Aorta (tissue), 5 donors: ENCODE measurements at regions not wholly inside any gene's neighbourhood (a gene's known extent, or its start where the extent isn't known, plus 50 kb on each side); places are given as distances from the start of the nearest gene placed in this dataset.

ENCODE experiments used
- ATAC-seq: fragments of 200-7000 bp; cut with Tn5 transposase; one replicate; pipeline ENCODE4 v1.9.1; 2022; ENCODE audit warnings: moderate library complexity; ENCODE audit not compliant: low FRiP score
- DNase-seq, 2 donors: peaks; one replicate each; pipeline ENCODE4 v3.0.0-alpha.2; 2020
- H3K27ac ChIP-seq, 2 donors: one replicate each; pipeline ENCODE4 v1.5.1; 2013; ENCODE audit warnings: low read length in 2 of 2, mild to moderate bottlenecking in 2 of 2, moderate library complexity in 2 of 2, control low read depth in 1 of 2, inconsistent platforms in 1 of 2, low read depth in 1 of 2
- H3K27me3 ChIP-seq, 2 donors: one replicate each; pipeline ENCODE4 v1.6.1; 2013; ENCODE audit warnings: control low read depth in 1 of 2, low read length in 1 of 2, mild to moderate bottlenecking in 1 of 2, moderate library complexity in 1 of 2; ENCODE audit not compliant: insufficient read depth in 2 of 2, control insufficient read depth in 1 of 2
- H3K36me3 ChIP-seq, 2 donors: one replicate each; pipeline ENCODE4 v1.6.1; 2013; ENCODE audit warnings: control low read depth in 1 of 2, low read length in 1 of 2, mild to moderate bottlenecking in 1 of 2; ENCODE audit not compliant: insufficient read depth in 2 of 2, control insufficient read depth in 1 of 2
- H3K4me1 ChIP-seq, 2 donors: one replicate each; pipeline ENCODE4 v1.6.1; 2013; ENCODE audit warnings: low read length in 2 of 2, control low read depth in 1 of 2, mild to moderate bottlenecking in 1 of 2, moderate library complexity in 1 of 2; ENCODE audit not compliant: insufficient read depth in 2 of 2, control insufficient read depth in 1 of 2
- H3K4me3 ChIP-seq, 2 donors: one replicate each; pipeline ENCODE4 v1.5.1; 2013; ENCODE audit warnings: low read length in 2 of 2, control low read depth in 1 of 2, mild to moderate bottlenecking in 1 of 2
- H3K9me3 ChIP-seq: one replicate; pipeline ENCODE4 v1.6.1; 2013; ENCODE audit warnings: mild to moderate bottlenecking, low read length; ENCODE audit not compliant: control insufficient read depth
- WGBS, 2 donors: extraction: QIAGEN DNeasy Blood & Tissue Kit; methylation state at CpG; one replicate each; pipeline ENCODE4 v1.1.7; 2013; 5-methylcytosine and 5-hydroxymethylcytosine counted together
- intact Hi-C, 2 donors: fragments of 100-400 bp; cut with DNase I; formaldehyde crosslinking; loops; one replicate each; pipeline versions ENCODE4 v1.14.2 to v1.15.0; 2022
- donor health status: healthy with polysubstance abuse.
- donor health status: Bipolar disorder and iron deficiency.
- donor health status: DM: no; HTN: no; CAD: no.
- donor health status: DM: no; HTN: no; CAD: no.
- donor health status: DM: yes; HTN: yes; CAD: no.

GRCh38 chr1:83750201-83750600 lies 248.7 kb downstream of the TTLL7 start:
- intact Hi-C loops, result no loop called here
- no peaks in the 10 kb centered on the region for H3K4me1 ChIP-seq
- DNase-seq, result no peak
- no peak for ATAC-seq
- H3K9me3 ChIP-seq, result no peaks in the 10 kb centered on the region
- no peak overlapping the region for H3K4me3 ChIP-seq
- H3K27ac ChIP-seq, result no peak overlapping the region
- no peaks in the 10 kb centered on the region for H3K36me3 ChIP-seq
- 91 to 93% methylated on average over 1 of the region's 1 CpG for whole genome bisulfite sequencing, 2 donors
- H3K27me3 ChIP-seq, result no peaks in the 10 kb centered on the region

GRCh38 chr1:83747853-83748482 lies 251.0 kb downstream of the TTLL7 start:
- no peak for DNase-seq
- no peak for ATAC-seq
- Histone ChIP-seq H3K4me3 (no peak overlapping the region), H3K27me3 (no peaks in the 10 kb centered on the region), H3K27ac (no peak overlapping the region), H3K36me3 (no peaks in the 10 kb centered on the region), H3K9me3 (no peaks in the 10 kb centered on the region), H3K4me1 (no peaks in the 10 kb centered on the region)
- WGBS, 2 donors, result 81% methylated on average over 4 of the region's 4 CpGs
- intact Hi-C loops, result no loop called here

GRCh38 chr1:83746234-83746633 lies 252.7 kb downstream of the TTLL7 start:
- no peaks in the 10 kb centered on the region for H3K27me3 ChIP-seq
- WGBS, 2 donors, result 91 to 95% methylated on average over 5 of the region's 5 CpGs
- H3K36me3 ChIP-seq, result no peaks in the 10 kb centered on the region
- intact Hi-C loops, result no loop called here
- H3K4me3 ChIP-seq, result no peak overlapping the region
- no peaks in the 10 kb centered on the region for H3K9me3 ChIP-seq
- H3K4me1 ChIP-seq, result no peaks in the 10 kb centered on the region
- ATAC-seq, result no peak
- H3K27ac ChIP-seq, result no peak overlapping the region
- no peak for DNase-seq

- WGBS, 2 donors, result 61 to 89% methylated on average over 3 of the region's 3 CpGs
- DNase-seq, result no peak
- intact Hi-C loops, result no loop called here
- no peak for ATAC-seq
- H3K36me3 ChIP-seq, result no peaks in the 10 kb centered on the region
- no peaks in the 10 kb centered on the region for H3K4me1 ChIP-seq
- H3K4me3 ChIP-seq, result no peak overlapping the region
- no peaks in the 10 kb centered on the region for H3K9me3 ChIP-seq
- H3K27ac ChIP-seq, result no peak overlapping the region
- H3K27me3 ChIP-seq, result no peaks in the 10 kb centered on the region
Measured at GRCh38 chr1:83742446-83742845, 256.5 kb downstream of the TTLL7 start.

- Histone ChIP-seq H3K9me3 (no peaks in the 10 kb centered on the region), H3K4me3 (no peak overlapping the region), H3K36me3 (no peaks in the 10 kb centered on the region), H3K27ac (no peak overlapping the region), H3K27me3 (no peaks in the 10 kb centered on the region), H3K4me1 (no peaks in the 10 kb centered on the region)
- intact Hi-C loops, result no loop called here
- DNase-seq (no peak), ATAC-seq (no peak)
Measured at GRCh38 chr1:83741770-83742169, 257.2 kb downstream of the TTLL7 start.

GRCh38 chr1:83741348-83741747 lies 257.6 kb downstream of the TTLL7 start:
- Histone ChIP-seq H3K9me3 (no peaks in the 10 kb centered on the region), H3K4me1 (no peaks in the 10 kb centered on the region), H3K36me3 (no peaks in the 10 kb centered on the region), H3K4me3 (no peak overlapping the region), H3K27ac (no peak overlapping the region), H3K27me3 (no peaks in the 10 kb centered on the region)
- ATAC-seq, result no peak
- 79 to 85% methylated on average over 2 of the region's 2 CpGs for WGBS, 2 donors
- intact Hi-C loops, result no loop called here
- DNase-seq, result no peak

GRCh38 chr1:83735526-83735925 lies 263.4 kb downstream of the TTLL7 start:
- ATAC-seq, result no peak
- Histone ChIP-seq H3K36me3 (no peaks in the 10 kb centered on the region), H3K4me3 (no peak overlapping the region), H3K27me3 (no peaks in the 10 kb centered on the region), H3K9me3 (no peaks in the 10 kb centered on the region), H3K4me1 (no peaks in the 10 kb centered on the region), H3K27ac (no peak overlapping the region)
- 73 to 75% methylated on average over 3 of the region's 3 CpGs for WGBS, 2 donors
- DNase-seq, result no peak
- intact Hi-C loops, result no loop called here

GRCh38 chr1:83734420-83734819 lies 264.5 kb downstream of the TTLL7 start:
- 90 to 91% methylated on average over 13 of the region's 13 CpGs for WGBS, 2 donors
- H3K36me3 ChIP-seq, result no peaks in the 10 kb centered on the region
- intact Hi-C loops, result no loop called here
- no peak overlapping the region for H3K27ac ChIP-seq
- no peaks in the 10 kb centered on the region for H3K9me3 ChIP-seq
- H3K4me3 ChIP-seq, result no peak overlapping the region
- no peak for ATAC-seq
- no peaks in the 10 kb centered on the region for H3K4me1 ChIP-seq
- DNase-seq, result no peak
- H3K27me3 ChIP-seq, result no peaks in the 10 kb centered on the region

GRCh38 chr1:83725735-83726360 lies 273.1 kb downstream of the TTLL7 start:
- intact Hi-C loops, result no loop called here
- Histone ChIP-seq H3K36me3 (no peaks in the 10 kb centered on the region), H3K27ac (no peak overlapping the region), H3K4me3 (no peak overlapping the region), H3K9me3 (no peaks in the 10 kb centered on the region), H3K4me1 (no peaks in the 10 kb centered on the region), H3K27me3 (no peaks in the 10 kb centered on the region)
- 91 to 94% methylated on average over 5 of the region's 5 CpGs for WGBS, 2 donors
- DNase-seq, result no peak
- no peak for ATAC-seq
